Fibroblast of villous mesenchyme (primary cell): ENCODE measurements at regions not wholly inside any gene's neighbourhood (a gene's known extent, or its start where the extent isn't known, plus 50 kb on each side); places are given as distances from the start of the nearest gene placed in this dataset.

Source experiments
- DNase-seq: peaks from one replicate; pipeline ENCODE4 v3.0.0-alpha.2; 2010; ENCODE audit warnings: low read depth
- H3K4me3 ChIP-seq: 2 replicates; pipeline ENCODE4 v1.5.1; 2011; ENCODE audit warnings: low read depth, mild to moderate bottlenecking, low read length
- CTCF ChIP-seq: IDR thresholded peaks from 2 replicates; pipeline ENCODE4 v1.5.1; 2012; ENCODE audit warnings: low read depth, mild to moderate bottlenecking, low read length; ENCODE audit not compliant: insufficient read depth

- no peak for TF ChIP-seq CTCF
- DNase-seq = peak; percentile 87
These were observed 93.9 kb downstream of the CDC7 start for GRCh38 chr1:91594383-91595055.

GRCh38 chr1:91596474-91596873 lies 95.8 kb downstream of the CDC7 start:
- no peak overlapping the region for H3K4me3 ChIP-seq
- no peak for TF ChIP-seq CTCF
- peak; percentile 78 for DNase-seq

More at GRCh38 chr1:91594383-91595055, 93.9 kb downstream of the CDC7 start:
- H3K4me3 ChIP-seq = no peak overlapping the region

- H3K4me3 ChIP-seq = no peak overlapping the region
- TF ChIP-seq CTCF = no peak
- no peak for DNase-seq
These were observed 96.6 kb downstream of the CDC7 start for GRCh38 chr1:91597215-91597614.

GRCh38 chr1:91600431-91601337 lies 100.0 kb downstream of the CDC7 start:
- DNase-seq = no peak
- no peak overlapping the region for H3K4me3 ChIP-seq
- no peak for TF ChIP-seq CTCF

- TF ChIP-seq CTCF = no peak
- no peak overlapping the region for H3K4me3 ChIP-seq
- no peak for DNase-seq
These were observed 101.1 kb downstream of the CDC7 start for GRCh38 chr1:91601554-91602376.

GRCh38 chr1:91603409-91603808 lies 102.8 kb downstream of the CDC7 start:
- no peak for TF ChIP-seq CTCF
- DNase-seq = no peak

More at GRCh38 chr1:91603409-91603808, 102.8 kb downstream of the CDC7 start:
- no peak overlapping the region for H3K4me3 ChIP-seq
